IMR-90 (cell line): ENCODE measurements at regions not wholly inside any gene's neighbourhood (a gene's known extent, or its start where the extent isn't known, plus 50 kb on each side); places are given as distances from the start of the nearest gene placed in this dataset.

Source experiments
- ATAC-seq: fragments of 200-7000 bp; cut with Tn5 transposase; 2 replicates; pipeline ENCODE4 v1.9.1; 2020; ENCODE audit warnings: low read depth, mild to moderate bottlenecking, moderate library complexity
- BruUV-seq: library from RNA; stranded (reverse); fragments of 400-500 nt; replicated peaks from 2 replicates; lab custom pipeline; 2021; lab: Mats Ljungman, UMichigan
- CTCF ChIA-PET: fragments of 300-600 bp; formaldehyde crosslinking; extraction: SDS; loops from one replicate; lab custom pipeline; 2021; ENCODE audit warnings: antibody characterized with exemption; lab: Yijun Ruan, JAX
- POLR2A ChIA-PET: fragments of 300-600 bp; sonication (Branson Sonifier 250); formaldehyde crosslinking; loops from one replicate; lab custom pipeline; 2022; ENCODE audit warnings: antibody characterized with exemption; ENCODE audit not compliant: unreplicated experiment; lab: Charles Lee
- DNase-seq: peaks from one replicate; pipeline ENCODE4 v3.0.0; 2013
- H2AFZ ChIP-seq: replicated peaks from 2 replicates; pipeline ENCODE3; 2013; ENCODE audit warnings: low read length, mild to moderate bottlenecking; ENCODE audit not compliant: poor library complexity
- H2AK5ac ChIP-seq: 2 replicates; pipeline ENCODE4 v1.6.1; 2013; ENCODE audit warnings: low read depth, low read length, inconsistent platforms
- H2AK9ac ChIP-seq: replicated peaks from 2 replicates; pipeline ENCODE3; 2013; ENCODE audit warnings: mild to moderate bottlenecking, low read depth, low read length, moderate library complexity; ENCODE audit not compliant: poor library complexity
- H2BK120ac ChIP-seq: 2 replicates; pipeline ENCODE4 v1.6.1; 2013; ENCODE audit warnings: low read depth, low read length, inconsistent platforms
- H2BK15ac ChIP-seq: 3 replicates; pipeline ENCODE4 v1.6.1; 2013; ENCODE audit warnings: low read depth, low read length, inconsistent platforms
- H2BK20ac ChIP-seq: 2 replicates; pipeline ENCODE4 v1.6.1; 2013; ENCODE audit warnings: low read depth, mild to moderate bottlenecking, inconsistent platforms, low read length, moderate library complexity
- H2BK5ac ChIP-seq: 2 replicates; pipeline ENCODE4 v1.6.1; 2013; ENCODE audit warnings: mild to moderate bottlenecking, low read depth, low read length, inconsistent platforms; ENCODE audit not compliant: poor library complexity, severe bottlenecking
- H3K14ac ChIP-seq: replicated peaks from 2 replicates; pipeline ENCODE4 v1.6.1; 2013; ENCODE audit warnings: low read depth, low read length, inconsistent platforms
- H3K18ac ChIP-seq: 2 replicates; pipeline ENCODE4 v1.6.1; 2013; ENCODE audit warnings: low read depth, low read length, control low read depth
- H3K23ac ChIP-seq: 2 replicates; pipeline ENCODE4 v1.6.1; 2013; ENCODE audit warnings: low read depth, low read length, inconsistent platforms
- H3K27ac ChIP-seq: 2 replicates; pipeline ENCODE4 v1.5.1; 2013; ENCODE audit warnings: mild to moderate bottlenecking, control low read depth, low read length; ENCODE audit not compliant: insufficient read depth
- H3K27me3 ChIP-seq: 2 replicates; pipeline ENCODE4 v1.6.1; 2013; ENCODE audit warnings: low read length; ENCODE audit not compliant: control insufficient read depth, insufficient read depth
- H3K36me3 ChIP-seq: 2 replicates; pipeline ENCODE4 v1.6.1; 2013; ENCODE audit warnings: low read length, mixed read lengths; ENCODE audit not compliant: control insufficient read depth, insufficient read depth
- H3K4ac ChIP-seq: 2 replicates; pipeline ENCODE4 v1.6.1; 2013; ENCODE audit warnings: low read depth, low read length, inconsistent platforms
- H3K4me1 ChIP-seq: 2 replicates; pipeline ENCODE4 v1.6.1; 2013; ENCODE audit warnings: low read length, mixed read lengths; ENCODE audit not compliant: control insufficient read depth, insufficient read depth
- H3K4me2 ChIP-seq: 2 replicates; pipeline ENCODE4 v1.6.1; 2013; ENCODE audit warnings: low read depth, mild to moderate bottlenecking, control low read depth, low read length, moderate library complexity
- H3K4me3 ChIP-seq: 2 replicates; pipeline ENCODE4 v1.5.1; 2013; ENCODE audit warnings: low read depth, mild to moderate bottlenecking, control low read depth, low read length, moderate library complexity; ENCODE audit not compliant: insufficient read depth
- H3K56ac ChIP-seq: 2 replicates; pipeline ENCODE4 v1.6.1; 2013; ENCODE audit warnings: low read length, inconsistent platforms; ENCODE audit not compliant: insufficient read depth; ENCODE audit errors: extremely low read depth
- H3K79me1 ChIP-seq, 2 experiments: 2 replicates each; pipeline ENCODE4 v1.6.1; 2013; ENCODE audit warnings: low read length in 2 of 2, inconsistent platforms in 1 of 2, low read depth in 1 of 2
- H3K9ac ChIP-seq: 2 replicates; pipeline ENCODE4 v1.6.1; 2013; ENCODE audit warnings: low read depth, low read length, control low read depth
- H3K9me1 ChIP-seq: 2 replicates; pipeline ENCODE4 v1.6.1; 2013; ENCODE audit warnings: low read length, inconsistent platforms; ENCODE audit not compliant: insufficient read depth
- H3K9me3 ChIP-seq: 2 replicates; pipeline ENCODE4 v1.6.1; 2013; ENCODE audit warnings: low read length; ENCODE audit not compliant: control insufficient read depth, insufficient read depth
- H4K20me1 ChIP-seq: 2 replicates; pipeline ENCODE4 v1.6.1; 2013; ENCODE audit warnings: low read length, inconsistent platforms; ENCODE audit not compliant: insufficient read depth
- H4K5ac ChIP-seq: 2 replicates; pipeline ENCODE4 v1.6.1; 2013; ENCODE audit warnings: mild to moderate bottlenecking, low read depth, low read length, control low read depth
- H4K8ac ChIP-seq, 2 experiments: 2 replicates each; pipeline ENCODE4 v1.6.1; 2013; ENCODE audit warnings: low read depth in 2 of 2, low read length in 2 of 2, control low read depth in 1 of 2, inconsistent platforms in 1 of 2
- H4K91ac ChIP-seq: 2 replicates; pipeline ENCODE4 v1.6.1; 2013; ENCODE audit warnings: low read depth, low read length, inconsistent platforms; ENCODE audit not compliant: insufficient read depth
- BHLHE40 ChIP-seq: fragments of 150-350 bp; IDR thresholded peaks from 2 replicates; pipeline ENCODE4 v1.6.1; 2016; ENCODE audit warnings: mild to moderate bottlenecking, low read depth, low read length
- CEBPB ChIP-seq: IDR thresholded peaks from 2 replicates; pipeline ENCODE4 v1.6.1; 2012; ENCODE audit warnings: low read depth, low read length, improper control_type of control experiment
- CHD1 ChIP-seq: IDR thresholded peaks from 2 replicates; pipeline ENCODE4 v1.6.1; 2012; ENCODE audit warnings: low read depth, low read length, improper control_type of control experiment
- ELK1 ChIP-seq: fragments of 150-350 bp; IDR thresholded peaks from 2 replicates; pipeline ENCODE4 v1.6.1; 2016; ENCODE audit warnings: low read depth, mild to moderate bottlenecking, low read length, moderate library complexity, borderline replicate concordance
- MAFK ChIP-seq: IDR thresholded peaks from 2 replicates; pipeline ENCODE4 v1.6.1; 2012; ENCODE audit warnings: low read depth, low read length, improper control_type of control experiment
- MAZ ChIP-seq: IDR thresholded peaks from 2 replicates; pipeline ENCODE4 v1.6.1; 2012; ENCODE audit warnings: low read depth, mild to moderate bottlenecking, low read length, improper control_type of control experiment, moderate library complexity, borderline replicate concordance
- MXI1 ChIP-seq: IDR thresholded peaks from 2 replicates; pipeline ENCODE4 v1.6.1; 2012; ENCODE audit warnings: low read depth, mild to moderate bottlenecking, low read length, moderate library complexity, borderline replicate concordance
- NFE2L2 ChIP-seq: fragments of 150-350 bp; IDR thresholded peaks from 2 replicates; pipeline ENCODE4 v1.6.1; 2016; ENCODE audit warnings: low read depth, mild to moderate bottlenecking, low read length
- POLR2A ChIP-seq: IDR thresholded peaks from 2 replicates; pipeline ENCODE4 v1.6.1; 2012; ENCODE audit warnings: mild to moderate bottlenecking, low read depth, low read length
- RAD21 ChIP-seq: IDR thresholded peaks from 2 replicates; pipeline ENCODE4 v1.6.1; 2012; ENCODE audit warnings: low read length, improper control_type of control experiment
- RCOR1 ChIP-seq: IDR thresholded peaks from 2 replicates; pipeline ENCODE4 v1.6.1; 2012; ENCODE audit warnings: mild to moderate bottlenecking, low read length, improper control_type of control experiment; ENCODE audit not compliant: insufficient replicate concordance
- RFX5 ChIP-seq: IDR thresholded peaks from 2 replicates; pipeline ENCODE4 v1.8.0; 2012; ENCODE audit warnings: low read depth, mild to moderate bottlenecking, low read length, moderate library complexity
- SMC3 ChIP-seq: fragments of 150-350 bp; IDR thresholded peaks from 2 replicates; pipeline ENCODE4 v1.6.1; 2016; ENCODE audit warnings: low read depth, mild to moderate bottlenecking, antibody characterized with exemption, low read length, moderate library complexity
- WGBS, 2 experiments: methylation state at CpG; one replicate each; pipeline versions ENCODE4 v1.1.5 to v1.1.7; 2013; ENCODE audit warnings: missing lambda C conversion rate in 2 of 2; ENCODE audit not compliant: insufficient read length in 1 of 2; ENCODE audit errors: extremely low coverage in 2 of 2; 5-methylcytosine and 5-hydroxymethylcytosine counted together
- dilution Hi-C: fragments of 300-500 bp; cut with HindIII; formaldehyde crosslinking; loops from one replicate; pipeline ENCODE4 v1.14.3; 2018; ENCODE audit warnings: low sequenced_read_pairs; ENCODE audit not compliant: unreplicated experiment
- in situ Hi-C: fragments of 300-500 bp; cut with MboI; formaldehyde crosslinking; loops from 3 replicates; pipeline ENCODE4 v1.14.3; 2019; ENCODE audit warnings: low sequenced_read_pairs, inconsistent platforms, mixed read lengths
- intact Hi-C: fragments of 100-400 bp; cut with micrococcal nuclease; formaldehyde crosslinking; loops from 2 replicates; pipeline ENCODE4 v1.10.0; 2022
- TF ChIP-seq, protein P1 (sequence below): fragments of 150-350 bp; IDR thresholded peaks from 2 replicates; pipeline ENCODE4 v1.6.1; 2017; ENCODE audit warnings: mild to moderate bottlenecking, antibody characterized with exemption, low read length, low read depth

DNA sequence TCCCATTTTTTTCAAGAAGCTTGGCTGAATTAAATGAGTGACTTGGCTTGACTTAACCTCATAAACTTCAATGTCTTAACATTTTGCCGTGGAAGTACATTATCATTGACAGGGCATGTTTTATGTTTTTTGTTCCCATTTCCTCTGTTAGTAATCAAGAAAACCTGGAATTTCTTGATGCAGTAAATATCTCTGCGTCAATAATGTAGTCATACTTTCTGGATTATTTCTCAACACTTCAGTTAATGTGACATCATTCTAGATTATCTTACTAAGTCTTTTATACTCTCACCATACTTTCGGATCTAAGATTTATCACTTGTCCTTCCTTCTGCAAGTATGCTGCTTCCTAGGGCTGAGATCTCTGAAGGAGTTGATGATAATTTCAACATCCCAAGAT is 58.6 kb upstream of the PGR start:
- no peak overlapping the region for H2BK5ac ChIP-seq
- no peak overlapping the region for H2AK5ac ChIP-seq
- in situ Hi-C loops = no loop called here
- dilution Hi-C loops = no loop called here
- TF ChIP-seq CHD1 (no peak), CEBPB (no peak), SMC3 (no peak), POLR2A (no peak), MXI1 (no peak), RAD21 (no peak), ELK1 (no peak), MAZ (no peak), RCOR1 (no peak), RFX5 (no peak), BHLHE40 (no peak), MAFK (no peak), NFE2L2 (no peak)
- TF ChIP-seq, protein P1, sequence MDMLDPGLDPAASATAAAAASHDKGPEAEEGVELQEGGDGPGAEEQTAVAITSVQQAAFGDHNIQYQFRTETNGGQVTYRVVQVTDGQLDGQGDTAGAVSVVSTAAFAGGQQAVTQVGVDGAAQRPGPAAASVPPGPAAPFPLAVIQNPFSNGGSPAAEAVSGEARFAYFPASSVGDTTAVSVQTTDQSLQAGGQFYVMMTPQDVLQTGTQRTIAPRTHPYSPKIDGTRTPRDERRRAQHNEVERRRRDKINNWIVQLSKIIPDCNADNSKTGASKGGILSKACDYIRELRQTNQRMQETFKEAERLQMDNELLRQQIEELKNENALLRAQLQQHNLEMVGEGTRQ = no peak
- H2BK15ac ChIP-seq = no peak overlapping the region
- H2BK120ac ChIP-seq = no peak overlapping the region
- WGBS, 2 experiments = no CpG with 5 or more reads among the region's 3 CpGs
- no peaks in the 10 kb centered on the region for H3K36me3 ChIP-seq
- H4K91ac ChIP-seq = no peak overlapping the region
- no TSS peak for BruUV-seq
- no peak overlapping the region for H3K9ac ChIP-seq
- DNase-seq (no peak), ATAC-seq (no peak)
- POLR2A ChIA-PET = no interaction called here
- H4K20me1 ChIP-seq = no peaks in the 10 kb centered on the region
- H3K14ac ChIP-seq = no peak overlapping the region
- H3K27ac ChIP-seq = no peak overlapping the region
- no peak overlapping the region for H2BK20ac ChIP-seq
- no peak overlapping the region for H3K23ac ChIP-seq
- H3K4me2 ChIP-seq = no peak overlapping the region
- H3K18ac ChIP-seq = no peak overlapping the region
- H3K56ac ChIP-seq = no peak overlapping the region
- no peaks in the 10 kb centered on the region for H3K79me1 ChIP-seq
- no peak overlapping the region for H3K4me3 ChIP-seq
- H2AFZ ChIP-seq = no peak overlapping the region
- no peaks in the 10 kb centered on the region for H3K27me3 ChIP-seq
- H3K9me1 ChIP-seq = no peaks in the 10 kb centered on the region
- no peak overlapping the region for H2AK9ac ChIP-seq
- no peaks in the 10 kb centered on the region for H3K4me1 ChIP-seq
- H4K5ac ChIP-seq = no peak overlapping the region
- no peaks in the 10 kb centered on the region for H3K9me3 ChIP-seq
- intact Hi-C loops = no loop called here
- no peak overlapping the region for H3K4ac ChIP-seq
- CTCF ChIA-PET = no interaction called here
- H4K8ac ChIP-seq = no peak overlapping the region
